HepG2 (cell line): ENCODE measurements at regions not wholly inside any gene's neighbourhood (a gene's known extent, or its start where the extent isn't known, plus 50 kb on each side); places are given as distances from the start of the nearest gene placed in this dataset.

ENCODE experiments used
- ATAC-seq: fragments of 200-7000 bp; cut with Tn5 transposase; 3 replicates; pipeline ENCODE4 v1.9.1; 2020; ENCODE audit warnings: mild to moderate bottlenecking, moderate library complexity
- BruUV-seq: library from RNA; stranded (reverse); fragments of 400-500 nt; replicated peaks from 2 replicates; lab custom pipeline; 2021; lab: Mats Ljungman, UMichigan
- CTCF ChIA-PET: fragments of 300-600 bp; formaldehyde crosslinking; extraction: SDS; loops from one replicate; lab custom pipeline; 2021; ENCODE audit warnings: low total read pairs, inconsistent platforms, low intra/inter-chr PET ratio; lab: Yijun Ruan, JAX
- POLR2A ChIA-PET: fragments of 350-600 bp; sonication (Branson Sonifier 250); formaldehyde crosslinking; loops from one replicate; lab custom pipeline; 2020; ENCODE audit warnings: antibody characterized with exemption, inconsistent platforms; lab: Yijun Ruan, JAX
- DNase-seq: peaks from one replicate; pipeline ENCODE4 v3.0.0-alpha.2; 2015; ENCODE audit warnings: low spot score
- FAIRE-seq: peaks from 3 replicates; lab custom pipeline; 2011; peaks lifted over from hg19 to GRCh38; lab: Jason Lieb, UNC
- H2AFZ ChIP-seq: one replicate; pipeline ENCODE4 v1.6.1; 2011; ENCODE audit warnings: low read length, inconsistent platforms
- H3K27ac ChIP-seq: fragments of 300-600 bp; 3 replicates; pipeline ENCODE4 v1.8.0; 2011; ENCODE audit warnings: mixed run types, mild to moderate bottlenecking, mixed read lengths, low read length, inconsistent platforms; ENCODE audit not compliant: insufficient read depth; ENCODE audit errors: extremely low read length
- H3K27me3 ChIP-seq, 2 experiments: fragments of 200-600 bp in 1 of 2; 2 replicates in 1 of 2; 3 replicates in 1 of 2; pipeline versions ENCODE4 v1.6.0 to v1.8.0; 2011; ENCODE audit warnings: low read length in 2 of 2, mild to moderate bottlenecking in 2 of 2, moderate library complexity in 2 of 2, inconsistent platforms in 1 of 2; ENCODE audit not compliant: insufficient read depth in 2 of 2, control insufficient read depth in 1 of 2
- H3K36me3 ChIP-seq, 2 experiments: fragments of 200-600 bp in 1 of 2; replicated peaks in 1 of 2; 2 replicates in 1 of 2; 3 replicates in 1 of 2; pipeline versions ENCODE4 v1.5.1 to v1.8.0; 2011; ENCODE audit warnings: low read length in 2 of 2, inconsistent platforms in 1 of 2; ENCODE audit not compliant: insufficient read depth in 2 of 2, control insufficient read depth in 1 of 2
- H3K4me1 ChIP-seq: 2 replicates; pipeline ENCODE4 v1.5.1; 2012; ENCODE audit warnings: low read length, inconsistent platforms; ENCODE audit not compliant: insufficient read depth
- H3K4me2 ChIP-seq: 2 replicates; pipeline ENCODE4 v1.6.0; 2011; ENCODE audit warnings: low read depth, low read length, inconsistent platforms
- H3K4me3 ChIP-seq, 3 experiments: fragments of 200-600 bp in 1 of 3; sonication (generic), shearing (Covaris generic) in 1 of 3; replicated peaks in 1 of 3; 2 replicates each; pipeline ENCODE4 v1.5.1; 2011 to 2016; ENCODE audit warnings: low read length in 3 of 3, inconsistent platforms in 2 of 3, low read depth in 2 of 3, mild to moderate bottlenecking in 2 of 3, control low read depth in 1 of 3, mixed read lengths in 1 of 3; ENCODE audit not compliant: insufficient read depth in 1 of 3
- H3K79me2 ChIP-seq: one replicate; pipeline ENCODE4 v1.6.1; 2011; ENCODE audit warnings: low read length, inconsistent platforms; ENCODE audit not compliant: insufficient read depth
- H3K9ac ChIP-seq: 2 replicates; pipeline ENCODE4 v1.6.0; 2011; ENCODE audit warnings: mild to moderate bottlenecking, low read depth, low read length, inconsistent platforms; ENCODE audit not compliant: insufficient read depth
- H3K9me3 ChIP-seq: 2 replicates; pipeline ENCODE4 v1.5.1; 2012; ENCODE audit warnings: mild to moderate bottlenecking, low read length
- H4K20me1 ChIP-seq: 2 replicates; pipeline ENCODE4 v1.6.0; 2011; ENCODE audit warnings: inconsistent platforms, mild to moderate bottlenecking, low read length, moderate library complexity; ENCODE audit not compliant: insufficient read depth
- HNF4A ChIP-seq: sonication (generic); formaldehyde crosslinking; IDR thresholded peaks from 2 replicates; pipeline ENCODE4 v1.4.0; 2020; ENCODE audit warnings: missing genetic modification reagents
- JUN ChIP-seq: sonication (generic); formaldehyde crosslinking; IDR thresholded peaks from 2 replicates; pipeline ENCODE4 v1.4.0; 2020; ENCODE audit warnings: mild to moderate bottlenecking, missing genetic modification reagents
- NFIB ChIP-seq: sonication (generic); formaldehyde crosslinking; IDR thresholded peaks from 2 replicates; pipeline ENCODE4 v1.9.0; 2021; ENCODE audit warnings: missing genetic modification reagents, mild to moderate bottlenecking, borderline replicate concordance
- POLR2A ChIP-seq, 2 experiments: IDR thresholded peaks; 2 replicates each; pipeline ENCODE4 v1.6.1; 2011; ENCODE audit warnings: low read depth in 2 of 2, low read length in 2 of 2, mild to moderate bottlenecking in 1 of 2, moderate library complexity in 1 of 2; ENCODE audit not compliant: insufficient read depth in 1 of 2
- TP53 ChIP-seq: sonication (generic); formaldehyde crosslinking; conservative IDR thresholded peaks from 2 replicates; pipeline ENCODE4 v1.4.0; 2020; ENCODE audit warnings: missing genetic modification reagents
- ZNF264 ChIP-seq: sonication (generic); formaldehyde crosslinking; IDR thresholded peaks from 2 replicates; pipeline ENCODE4 v1.4.0; 2020; ENCODE audit warnings: missing genetic modification reagents
- ZNF382 ChIP-seq: sonication (generic); formaldehyde crosslinking; IDR thresholded peaks from 2 replicates; pipeline ENCODE4 v1.5.0; 2020; ENCODE audit warnings: missing genetic modification reagents, mild to moderate bottlenecking, borderline replicate concordance
- WGBS: methylation state at CpG from one replicate; pipeline ENCODE4 v1.1.6; 2017; ENCODE audit warnings: low lambda C conversion rate; 5-methylcytosine and 5-hydroxymethylcytosine counted together
- in situ Hi-C: cut with HindIII; loops from 2 replicates; pipeline ENCODE4 v1.10.0; 2017; ENCODE audit warnings: low pct_unique_long_range_greater_than_20kb; ENCODE audit not compliant: extremely low pct_ligation_motif_present
- intact Hi-C: fragments of 100-400 bp; cut with micrococcal nuclease; formaldehyde crosslinking; loops from one replicate; pipeline ENCODE4 v1.10.0; 2022; ENCODE audit not compliant: unreplicated experiment
- TF ChIP-seq, protein P1 (sequence below): sonication (generic); formaldehyde crosslinking; IDR thresholded peaks from 2 replicates; pipeline ENCODE4 v1.4.0; 2020; ENCODE audit warnings: missing genetic modification reagents
- TF ChIP-seq, protein P2 (sequence below): sonication (generic); formaldehyde crosslinking; IDR thresholded peaks from 2 replicates; pipeline ENCODE4 v1.4.0; 2020; ENCODE audit warnings: low read depth, mild to moderate bottlenecking, missing genetic modification reagents

DNA sequence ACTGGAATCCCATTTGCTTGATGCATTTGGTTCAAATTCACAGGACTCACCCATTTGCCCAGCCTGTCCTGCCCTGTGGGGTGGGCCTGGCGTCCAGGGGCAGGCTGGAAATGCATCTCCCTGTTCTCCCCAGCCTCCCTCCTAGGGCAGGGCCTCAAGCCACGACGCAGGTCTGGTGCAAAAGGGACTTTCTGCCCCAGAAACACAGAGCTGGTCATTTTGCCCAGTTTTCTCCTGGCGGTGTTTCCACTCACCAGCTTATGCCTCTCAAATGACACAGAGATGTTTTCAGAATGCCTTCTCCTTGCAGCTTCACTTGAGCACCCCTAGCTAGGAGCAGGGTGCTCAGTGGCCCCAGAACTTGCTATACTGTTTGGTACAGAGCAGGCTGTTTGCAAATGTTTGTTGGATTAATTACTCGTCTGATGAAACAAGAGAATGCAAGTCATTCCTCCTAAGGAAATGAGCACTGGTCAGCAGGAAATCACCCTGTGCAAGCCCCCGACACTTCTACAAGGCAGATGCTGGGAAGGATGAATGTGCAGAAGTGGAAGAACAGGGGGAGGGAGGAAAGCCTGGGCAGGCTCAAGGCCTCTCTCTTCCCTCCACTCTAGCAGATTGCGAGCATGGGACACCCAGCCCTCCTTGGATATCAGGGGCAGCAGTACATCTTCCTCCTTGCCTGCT is 164.3 kb upstream of the APCDD1 start:
- DNase-seq (no peak), ATAC-seq (no peak), FAIRE-seq (no peak)
- peaks cover 0 to 5% of the 10 kb centered on the region in 2 experiments; a peak in 1 of 5 replicates for H3K27me3 ChIP-seq
- TF ChIP-seq, protein P1, sequence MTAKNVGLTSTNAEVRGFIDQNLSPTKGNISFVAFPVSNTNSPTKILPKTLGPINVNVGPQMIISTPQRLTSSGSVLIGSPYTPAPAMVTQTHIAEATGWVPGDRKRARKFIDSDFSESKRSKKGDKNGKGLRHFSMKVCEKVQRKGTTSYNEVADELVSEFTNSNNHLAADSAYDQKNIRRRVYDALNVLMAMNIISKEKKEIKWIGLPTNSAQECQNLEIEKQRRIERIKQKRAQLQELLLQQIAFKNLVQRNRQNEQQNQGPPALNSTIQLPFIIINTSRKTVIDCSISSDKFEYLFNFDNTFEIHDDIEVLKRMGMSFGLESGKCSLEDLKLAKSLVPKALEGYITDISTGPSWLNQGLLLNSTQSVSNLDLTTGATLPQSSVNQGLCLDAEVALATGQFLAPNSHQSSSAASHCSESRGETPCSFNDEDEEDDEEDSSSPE (CRISPR knock-in tag) = no peak
- no peak for TF ChIP-seq ZNF382 (CRISPR knock-in tag)
- TF ChIP-seq JUN = no peak
- TF ChIP-seq ZNF264 = no peak
- TF ChIP-seq NFIB (CRISPR knock-in tag) = no peak
- no peak for TF ChIP-seq HNF4A
- no peak for TF ChIP-seq POLR2A (IDR thresholded peaks at IDR 0.05; ENCODE audit: insufficient read depth in 1 of 2, low read depth in 2 of 2, low read length in 2 of 2)
- TF ChIP-seq, protein P2, sequence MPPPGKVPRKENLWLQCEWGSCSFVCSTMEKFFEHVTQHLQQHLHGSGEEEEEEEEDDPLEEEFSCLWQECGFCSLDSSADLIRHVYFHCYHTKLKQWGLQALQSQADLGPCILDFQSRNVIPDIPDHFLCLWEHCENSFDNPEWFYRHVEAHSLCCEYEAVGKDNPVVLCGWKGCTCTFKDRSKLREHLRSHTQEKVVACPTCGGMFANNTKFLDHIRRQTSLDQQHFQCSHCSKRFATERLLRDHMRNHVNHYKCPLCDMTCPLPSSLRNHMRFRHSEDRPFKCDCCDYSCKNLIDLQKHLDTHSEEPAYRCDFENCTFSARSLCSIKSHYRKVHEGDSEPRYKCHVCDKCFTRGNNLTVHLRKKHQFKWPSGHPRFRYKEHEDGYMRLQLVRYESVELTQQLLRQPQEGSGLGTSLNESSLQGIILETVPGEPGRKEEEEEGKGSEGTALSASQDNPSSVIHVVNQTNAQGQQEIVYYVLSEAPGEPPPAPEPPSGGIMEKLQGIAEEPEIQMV (CRISPR knock-in tag) = no peak
- TF ChIP-seq TP53 (CRISPR knock-in tag) = no peak
- no TSS peak for BruUV-seq
- 45% methylated on average over 4 of the region's 7 CpGs for WGBS
- intact Hi-C loops = no loop called here
- no peaks in the 10 kb centered on the region for H4K20me1 ChIP-seq
- H3K4me1 ChIP-seq = no peaks in the 10 kb centered on the region
- H3K79me2 ChIP-seq = no peaks in the 10 kb centered on the region
- H3K9me3 ChIP-seq = peaks cover 9% of the 10 kb centered on the region
- H3K4me3 ChIP-seq = no peak overlapping the region
- CTCF ChIA-PET = no interaction called here
- H2AFZ ChIP-seq = no peak overlapping the region
- in situ Hi-C loops = no loop called here
- POLR2A ChIA-PET = no interaction called here
- H3K36me3 ChIP-seq = no peaks in the 10 kb centered on the region
- no peak overlapping the region for H3K27ac ChIP-seq
- H3K4me2 ChIP-seq = no peak overlapping the region
- no peak overlapping the region for H3K9ac ChIP-seq
